ENCODE measurements at regions not wholly inside any gene's neighbourhood (a gene's known extent, or its start where the extent isn't known, plus 50 kb on each side); places are given as distances from the start of the nearest gene placed in this dataset.

DNA sequence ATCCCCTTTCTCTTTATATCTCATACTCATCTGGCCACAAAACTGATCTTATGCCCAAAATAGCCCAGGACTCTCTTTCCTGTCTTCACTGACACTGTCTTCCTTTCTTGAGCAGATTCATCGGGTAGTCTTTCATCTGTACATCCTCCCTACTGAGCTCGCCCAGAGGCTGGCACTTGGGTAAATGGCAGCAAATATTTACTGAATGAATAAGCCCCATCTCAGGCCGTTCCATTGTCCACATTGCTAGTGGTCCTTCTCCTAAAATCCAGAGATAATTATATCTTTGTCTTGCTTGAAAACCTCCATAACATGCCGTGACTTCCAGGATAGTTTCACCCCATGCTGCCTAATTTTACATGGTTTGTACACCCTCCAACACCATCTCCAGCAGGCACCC lies 158.1 kb upstream of the SDK2 start:
- DNase-seq (ENCODE audit: extremely low read depth in 1 of 4, low spot score in 3 of 4) (no peak), FAIRE-seq (no peak), ATAC-seq (no peak)
- BruUV-seq (replicated peaks) = no TSS peak
- in situ Hi-C loops (cut with MboI) (no loop called here), intact Hi-C loops (cut with micrococcal nuclease) (no loop called here)
- Histone ChIP-seq H3K27ac (ENCODE audit: extremely low read depth, low read depth, low read length) (no peak overlapping the region), H4K20me1 (replicated peaks; ENCODE audit: control insufficient read depth, insufficient read depth, low read length) (0 out of 2 replicates have a peak, but pooled peaks cover 4% of the 10 kb centered on the region), H3K9me1 (ENCODE audit: control insufficient read depth, insufficient read depth, low read length) (no peaks in the 10 kb centered on the region), H3K36me3 (ENCODE audit: control insufficient read depth, insufficient read depth, low read length) (no peaks in the 10 kb centered on the region), H3K4me2 (ENCODE audit: insufficient read depth, low read length) (no peak overlapping the region), H3K9ac (ENCODE audit: insufficient read depth in 1 of 2, low read depth in 2 of 2, low read length in 2 of 2) (no peak overlapping the region), H3K4me3 (no peak overlapping the region), H3K4me1 (replicated peaks in 1 of 2; ENCODE audit: control insufficient read depth in 2 of 2, insufficient read depth in 2 of 2, low read length in 2 of 2) (no peaks in the 10 kb centered on the region), H3K27me3 (ENCODE audit: control insufficient read depth in 2 of 2, insufficient read depth in 2 of 2, low read length in 2 of 2) (no peaks in the 10 kb centered on the region; a peak in 1 of 5 replicates), H3K79me2 (ENCODE audit: control insufficient read depth, insufficient read depth, low read length) (no peaks in the 10 kb centered on the region), H3K9me3 (replicated peaks; ENCODE audit: control insufficient read depth, insufficient read depth, low read depth, low read length) (no peaks in the 10 kb centered on the region), H2AFZ (ENCODE audit: low read depth, low read length) (no peak overlapping the region)
- CTCF ChIA-PET (ENCODE audit: low intra/inter-chr PET ratio) = no interaction called here
- 0% methylated on average over 4 of the region's 4 CpGs for WGBS (ENCODE audit: insufficient coverage, low coverage, missing lambda C conversion rate)
- TF ChIP-seq ZNF699 (CRISPR knock-in tag; IDR thresholded peaks at IDR 0.05; ENCODE audit: insufficient replicate concordance) (no peak), CCAR2 (IDR thresholded peaks at IDR 0.05; ENCODE audit: low read depth, low read length) (no peak), SETDB1 (IDR thresholded peaks at IDR 0.05; ENCODE audit: low read length) (no peak), CBFA2T2 (conservative IDR thresholded peaks at IDR 0.05) (no peak), KAT2B (IDR thresholded peaks at IDR 0.05; ENCODE audit: low read depth, low read length) (no peak), ZNF3 (CRISPR knock-in tag; IDR thresholded peaks at IDR 0.05) (no peak), ZBED1 (IDR thresholded peaks at IDR 0.05) (no peak), HDGF (IDR thresholded peaks at IDR 0.05) (no peak), HOXB6 (CRISPR knock-in tag; IDR thresholded peaks at IDR 0.05; ENCODE audit: borderline replicate concordance) (no peak)
- TF ChIP-seq, protein P1, sequence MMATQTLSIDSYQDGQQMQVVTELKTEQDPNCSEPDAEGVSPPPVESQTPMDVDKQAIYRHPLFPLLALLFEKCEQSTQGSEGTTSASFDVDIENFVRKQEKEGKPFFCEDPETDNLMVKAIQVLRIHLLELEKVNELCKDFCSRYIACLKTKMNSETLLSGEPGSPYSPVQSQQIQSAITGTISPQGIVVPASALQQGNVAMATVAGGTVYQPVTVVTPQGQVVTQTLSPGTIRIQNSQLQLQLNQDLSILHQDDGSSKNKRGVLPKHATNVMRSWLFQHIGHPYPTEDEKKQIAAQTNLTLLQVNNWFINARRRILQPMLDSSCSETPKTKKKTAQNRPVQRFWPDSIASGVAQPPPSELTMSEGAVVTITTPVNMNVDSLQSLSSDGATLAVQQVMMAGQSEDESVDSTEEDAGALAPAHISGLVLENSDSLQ (IDR thresholded peaks at IDR 0.05) = no peak
- TF ChIP-seq, protein P2, sequence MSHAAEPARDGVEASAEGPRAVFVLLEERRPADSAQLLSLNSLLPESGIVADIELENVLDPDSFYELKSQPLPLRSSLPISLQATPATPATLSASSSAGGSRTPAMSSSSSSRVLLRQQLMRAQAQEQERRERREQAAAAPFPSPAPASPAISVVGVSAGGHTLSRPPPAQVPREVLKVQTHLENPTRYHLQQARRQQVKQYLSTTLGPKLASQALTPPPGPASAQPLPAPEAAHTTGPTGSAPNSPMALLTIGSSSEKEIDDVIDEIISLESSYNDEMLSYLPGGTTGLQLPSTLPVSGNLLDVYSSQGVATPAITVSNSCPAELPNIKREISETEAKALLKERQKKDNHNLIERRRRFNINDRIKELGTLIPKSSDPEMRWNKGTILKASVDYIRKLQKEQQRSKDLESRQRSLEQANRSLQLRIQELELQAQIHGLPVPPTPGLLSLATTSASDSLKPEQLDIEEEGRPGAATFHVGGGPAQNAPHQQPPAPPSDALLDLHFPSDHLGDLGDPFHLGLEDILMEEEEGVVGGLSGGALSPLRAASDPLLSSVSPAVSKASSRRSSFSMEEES (CRISPR knock-in tag; IDR thresholded peaks at IDR 0.05) = no peak
- POLR2A ChIA-PET = no interaction called here
